GM23338 (cell line): ENCODE measurements at regions not wholly inside any gene's neighbourhood (a gene's known extent, or its start where the extent isn't known, plus 50 kb on each side); places are given as distances from the start of the nearest gene placed in this dataset.

Experiments used
- ATAC-seq: fragments of 200-7000 bp; cut with Tn5 transposase; 3 replicates; pipeline ENCODE4 v1.9.1; 2020
- DNase-seq: peaks from one replicate; pipeline ENCODE4 v3.0.0-alpha.2; 2015; ENCODE audit warnings: low spot score
- H2AFZ ChIP-seq: fragments of 200-600 bp; sonication (generic); 2 replicates; pipeline ENCODE4 v1.8.0; 2016; ENCODE audit warnings: antibody characterized with exemption, mild to moderate bottlenecking, moderate library complexity
- H3F3A ChIP-seq: fragments of 200-600 bp; sonication (generic); replicated peaks from 2 replicates; pipeline ENCODE4 v1.8.0; 2017; ENCODE audit warnings: antibody characterized with exemption, mixed run types, low read depth
- H3K27ac ChIP-seq: fragments of 200-600 bp; sonication (generic); 2 replicates; pipeline ENCODE4 v1.6.1; 2016; ENCODE audit warnings: low read depth
- H3K27me3 ChIP-seq: fragments of 200-600 bp; sonication (generic); 2 replicates; pipeline ENCODE4 v1.8.0; 2016; ENCODE audit warnings: mild to moderate bottlenecking, mixed run types, moderate library complexity; ENCODE audit not compliant: insufficient read depth
- H3K36me3 ChIP-seq: fragments of 200-600 bp; sonication (generic); 2 replicates; pipeline ENCODE4 v1.8.0; 2016; ENCODE audit warnings: mild to moderate bottlenecking; ENCODE audit not compliant: insufficient read depth
- H3K4me1 ChIP-seq: fragments of 200-600 bp; sonication (generic); 2 replicates; pipeline ENCODE4 v1.8.0; 2016; ENCODE audit warnings: mild to moderate bottlenecking, moderate library complexity; ENCODE audit not compliant: insufficient read depth
- H3K4me2 ChIP-seq: fragments of 200-600 bp; sonication (generic); 2 replicates; pipeline ENCODE4 v1.7.1; 2017; ENCODE audit warnings: mixed run types
- H3K4me3 ChIP-seq: fragments of 200-600 bp; sonication (generic); 2 replicates; pipeline ENCODE4 v1.6.1; 2016; ENCODE audit warnings: mixed run types
- H3K79me2 ChIP-seq: fragments of 200-600 bp; sonication (generic); replicated peaks from 2 replicates; pipeline ENCODE4 v1.8.0; 2017; ENCODE audit warnings: mild to moderate bottlenecking; ENCODE audit not compliant: insufficient read depth
- H3K9me2 ChIP-seq: fragments of 200-600 bp; sonication (generic); 2 replicates; pipeline ENCODE4 v1.8.0; 2017; ENCODE audit not compliant: insufficient read depth
- H4K20me1 ChIP-seq: fragments of 200-600 bp; sonication (generic); replicated peaks from 2 replicates; pipeline ENCODE4 v1.8.0; 2017; ENCODE audit warnings: mild to moderate bottlenecking; ENCODE audit not compliant: insufficient read depth
- H3K27ac Mint-ChIP-seq: 2 replicates; pipeline ENCODE4 v1.8.0; 2020; ENCODE audit warnings: inconsistent platforms, mild to moderate bottlenecking, moderate library complexity, mixed read lengths
- H3K27me3 Mint-ChIP-seq: 3 replicates; pipeline ENCODE4 v1.8.0; 2022; ENCODE audit warnings: low read depth, mild to moderate bottlenecking, moderate library complexity, mixed read lengths, inconsistent platforms; ENCODE audit not compliant: insufficient read depth, poor library complexity
- H3K36me3 Mint-ChIP-seq: 3 replicates; pipeline ENCODE4 v1.8.0; 2021; ENCODE audit warnings: low read depth, mild to moderate bottlenecking, inconsistent platforms, moderate library complexity, mixed read lengths
- H3K4me1 Mint-ChIP-seq: 3 replicates; pipeline ENCODE4 v1.8.0; 2020; ENCODE audit warnings: mild to moderate bottlenecking, inconsistent platforms, mixed read lengths
- H3K4me3 Mint-ChIP-seq: 3 replicates; pipeline ENCODE4 v1.8.0; 2021; ENCODE audit warnings: moderate library complexity, mild to moderate bottlenecking, inconsistent platforms, mixed read lengths
- H3K9me3 Mint-ChIP-seq: 3 replicates; pipeline ENCODE4 v1.8.0; 2020; ENCODE audit warnings: moderate library complexity, mild to moderate bottlenecking, inconsistent platforms, mixed read lengths
- CREB1 ChIP-seq: fragments of 250-450 bp; sonication (Bioruptor Pico); IDR thresholded peaks from 2 replicates; pipeline ENCODE4 v1.5.0; 2020; ENCODE audit warnings: low read depth, mild to moderate bottlenecking, moderate library complexity
- CTCF ChIP-seq, 2 experiments: fragments of 200-600 bp in 1 of 2; sonication (generic) in 1 of 2; conservative IDR thresholded peaks; 2 replicates each; pipeline versions ENCODE4 v1.5.1 to v1.6.1; 2016 to 2017; ENCODE audit warnings: antibody characterized with exemption in 2 of 2, low read depth in 2 of 2, mild to moderate bottlenecking in 2 of 2, moderate library complexity in 1 of 2
- ETS1 ChIP-seq: IDR thresholded peaks from 2 replicates; pipeline ENCODE4 v1.6.1; 2016; ENCODE audit warnings: antibody characterized with exemption
- EZH2 ChIP-seq: fragments of 200-600 bp; sonication (generic); IDR thresholded peaks from one replicate; pipeline ENCODE4 v1.8.0; 2017; ENCODE audit warnings: antibody characterized with exemption, mild to moderate bottlenecking, low read depth; ENCODE audit not compliant: unreplicated experiment
- POLR2AphosphoS5 ChIP-seq: IDR thresholded peaks from 2 replicates; pipeline ENCODE4 v1.6.1; 2016; ENCODE audit warnings: antibody characterized with exemption, low read depth
- REST ChIP-seq: IDR thresholded peaks from one replicate; pipeline ENCODE4 v1.6.1; 2018; ENCODE audit warnings: antibody characterized with exemption; ENCODE audit not compliant: unreplicated experiment
- STAT1 ChIP-seq: IDR thresholded peaks from one replicate; pipeline ENCODE4 v1.6.1; 2016; ENCODE audit warnings: antibody characterized with exemption; ENCODE audit not compliant: unreplicated experiment
- ZNF114 ChIP-seq: fragments of 250-450 bp; sonication (Bioruptor Pico); IDR thresholded peaks from 2 replicates; pipeline ENCODE4 v1.5.0; 2020; ENCODE audit warnings: mild to moderate bottlenecking, moderate library complexity
- ZNF331 ChIP-seq: fragments of 250-450 bp; sonication (Bioruptor Pico); IDR thresholded peaks from 2 replicates; pipeline ENCODE4 v1.5.0; 2020; ENCODE audit warnings: low read depth, mild to moderate bottlenecking, moderate library complexity
- ZNF462 ChIP-seq: fragments of 250-450 bp; sonication (Bioruptor Pico); IDR thresholded peaks from 2 replicates; pipeline ENCODE4 v1.5.0; 2020; ENCODE audit warnings: mild to moderate bottlenecking, moderate library complexity

- H3K27ac Mint-ChIP-seq, result no peak overlapping the region
- no peaks in the 10 kb centered on the region for H3K27me3 ChIP-seq
- DNase-seq, result no peak
Measured at GRCh38 chr4:147014946-147015345, 69.3 kb upstream of the TTC29 start.

More at GRCh38 chr4:147014946-147015345, 69.3 kb upstream of the TTC29 start:
- Histone ChIP-seq H3K79me2 (no peaks in the 10 kb centered on the region), H3K4me3 (no peak overlapping the region), H3F3A (no peaks in the 10 kb centered on the region), H3K4me1 (peaks cover 30% of the 10 kb centered on the region), H3K36me3 (no peaks in the 10 kb centered on the region), H3K27ac (no peak overlapping the region), H4K20me1 (no peaks in the 10 kb centered on the region), H3K4me2 (no peak overlapping the region), H2AFZ (peak overlapping the region; percentile 24; the same call in 1 of the 2 replicates), H3K9me2 (no peaks in the 10 kb centered on the region)
- Mint-ChIP-seq H3K27me3 (no peaks in the 10 kb centered on the region), H3K4me3 (no peak overlapping the region), H3K9me3 (no peaks in the 10 kb centered on the region), H3K36me3 (no peaks in the 10 kb centered on the region), H3K4me1 (peaks cover 31% of the 10 kb centered on the region)
- ATAC-seq, result no peak
- TF ChIP-seq POLR2AphosphoS5, result no peak
- no peak for TF ChIP-seq ZNF331 (CRISPR knock-in tag)
- no peak for TF ChIP-seq ETS1
- no peak for TF ChIP-seq CREB1 (CRISPR knock-in tag)
- TF ChIP-seq ZNF114 (CRISPR knock-in tag), result no peak
- no peak for TF ChIP-seq ZNF462 (CRISPR knock-in tag)
- TF ChIP-seq REST, result no peak
- TF ChIP-seq CTCF (conservative IDR thresholded peaks at IDR 0.05; ENCODE audit: low read depth in 2 of 2), result no peak
- TF ChIP-seq STAT1, result no peak
- no peak for TF ChIP-seq EZH2
